ENCODE measurements at regions not wholly inside any gene's neighbourhood (a gene's known extent, or its start where the extent isn't known, plus 50 kb on each side); places are given as distances from the start of the nearest gene placed in this dataset.

DNA sequence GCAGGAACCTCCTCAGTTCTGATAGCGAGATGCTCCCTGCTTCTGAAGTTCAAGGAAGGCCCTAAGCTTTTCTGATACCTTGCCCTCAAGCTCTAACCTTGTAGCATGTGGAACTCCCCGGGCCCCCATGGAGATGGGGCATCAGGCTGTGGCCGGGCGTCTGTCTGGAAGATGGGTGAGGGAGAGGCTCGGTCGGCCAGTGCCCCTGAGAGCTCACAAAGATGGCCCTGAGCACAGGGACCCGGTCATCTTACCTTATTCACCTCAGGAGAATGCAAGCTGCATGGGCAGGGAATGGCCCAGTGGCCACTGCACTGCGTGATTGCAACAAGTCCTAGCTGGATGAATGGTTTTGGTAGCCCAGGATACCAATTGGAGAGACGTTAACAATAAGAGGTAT lies 830.3 kb downstream of the TBC1D22A start:
- TF ChIP-seq, protein P1, sequence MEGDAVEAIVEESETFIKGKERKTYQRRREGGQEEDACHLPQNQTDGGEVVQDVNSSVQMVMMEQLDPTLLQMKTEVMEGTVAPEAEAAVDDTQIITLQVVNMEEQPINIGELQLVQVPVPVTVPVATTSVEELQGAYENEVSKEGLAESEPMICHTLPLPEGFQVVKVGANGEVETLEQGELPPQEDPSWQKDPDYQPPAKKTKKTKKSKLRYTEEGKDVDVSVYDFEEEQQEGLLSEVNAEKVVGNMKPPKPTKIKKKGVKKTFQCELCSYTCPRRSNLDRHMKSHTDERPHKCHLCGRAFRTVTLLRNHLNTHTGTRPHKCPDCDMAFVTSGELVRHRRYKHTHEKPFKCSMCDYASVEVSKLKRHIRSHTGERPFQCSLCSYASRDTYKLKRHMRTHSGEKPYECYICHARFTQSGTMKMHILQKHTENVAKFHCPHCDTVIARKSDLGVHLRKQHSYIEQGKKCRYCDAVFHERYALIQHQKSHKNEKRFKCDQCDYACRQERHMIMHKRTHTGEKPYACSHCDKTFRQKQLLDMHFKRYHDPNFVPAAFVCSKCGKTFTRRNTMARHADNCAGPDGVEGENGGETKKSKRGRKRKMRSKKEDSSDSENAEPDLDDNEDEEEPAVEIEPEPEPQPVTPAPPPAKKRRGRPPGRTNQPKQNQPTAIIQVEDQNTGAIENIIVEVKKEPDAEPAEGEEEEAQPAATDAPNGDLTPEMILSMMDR (IDR thresholded peaks at IDR 0.05; ENCODE audit: low read length): no peak
- no peak for TF ChIP-seq EZH2 (optimal IDR thresholded peaks at IDR 0.05; ENCODE audit: low read depth, low read length)

Measured in MM.1S (cell line).